C4-2B (cell line): ENCODE measurements at regions not wholly inside any gene's neighbourhood (a gene's known extent, or its start where the extent isn't known, plus 50 kb on each side); places are given as distances from the start of the nearest gene placed in this dataset.

Source experiments
- CTCF ChIP-seq: fragments of 450-650 bp; conservative IDR thresholded peaks from 2 replicates; pipeline ENCODE4 v1.5.1; 2017; ENCODE audit warnings: mild to moderate bottlenecking
- ZFX ChIP-seq: fragments of 450-650 bp; IDR thresholded peaks from 2 replicates; pipeline ENCODE4 v1.6.1; 2017

GRCh38 chr16:5422047-5422446 lies 324.5 kb upstream of the EEF2KMT start:
- TF ChIP-seq CTCF (no peak), ZFX (no peak)
